EH (cell line): ENCODE measurements at regions not wholly inside any gene's neighbourhood (a gene's known extent, or its start where the extent isn't known, plus 50 kb on each side); places are given as distances from the start of the nearest gene placed in this dataset.

Source experiments
- DNase-seq: peaks from one replicate; pipeline ENCODE4 v3.0.0-alpha.2; 2015; ENCODE audit warnings: low read depth

DNA sequence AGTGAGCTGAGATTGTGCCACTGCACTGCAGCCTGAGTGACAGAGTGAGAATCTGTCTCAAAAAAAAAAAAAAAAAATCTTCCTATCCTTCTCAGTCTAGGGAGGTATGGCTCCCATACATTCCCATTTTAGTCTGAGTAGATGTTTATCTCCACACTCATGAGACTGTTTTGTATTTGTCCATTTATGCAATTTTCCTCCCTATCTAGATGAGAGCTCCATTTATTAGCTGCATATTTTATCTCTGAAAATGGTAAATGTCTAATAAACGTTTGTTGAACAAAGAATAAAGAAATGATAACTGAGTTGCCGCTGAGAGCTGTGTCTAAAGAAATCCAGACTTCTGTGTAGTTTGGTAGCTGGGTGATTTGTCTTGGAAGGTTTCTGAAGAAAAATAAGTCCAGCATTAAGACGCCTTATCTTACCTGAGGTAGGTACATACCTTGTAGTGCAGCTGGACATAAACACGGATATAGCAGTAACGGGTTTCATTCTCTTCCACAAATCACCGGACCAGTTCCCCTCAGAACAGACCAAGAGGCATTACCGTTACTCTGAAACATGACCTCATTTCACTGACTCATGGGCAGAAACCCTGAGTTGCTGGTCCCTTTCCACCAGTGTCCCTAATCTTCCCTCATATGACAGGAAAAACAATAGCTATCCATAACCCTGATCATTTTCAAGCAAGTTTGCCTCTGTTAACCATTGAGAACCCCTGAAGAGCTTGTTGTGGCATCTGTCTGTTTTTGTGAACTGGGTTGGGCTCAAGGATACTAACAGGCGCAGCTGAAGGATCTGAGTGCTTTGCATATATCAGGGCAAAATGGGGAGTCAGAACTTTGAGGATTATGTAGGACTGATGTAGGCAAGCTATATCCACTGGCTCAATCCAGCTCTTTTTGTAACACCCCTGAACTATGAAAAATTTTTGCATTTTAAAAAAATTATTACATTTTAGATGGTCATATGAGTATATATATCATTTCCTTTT, 177.4 kb upstream of the XYLT1 start:
- no peak for DNase-seq

DNA sequence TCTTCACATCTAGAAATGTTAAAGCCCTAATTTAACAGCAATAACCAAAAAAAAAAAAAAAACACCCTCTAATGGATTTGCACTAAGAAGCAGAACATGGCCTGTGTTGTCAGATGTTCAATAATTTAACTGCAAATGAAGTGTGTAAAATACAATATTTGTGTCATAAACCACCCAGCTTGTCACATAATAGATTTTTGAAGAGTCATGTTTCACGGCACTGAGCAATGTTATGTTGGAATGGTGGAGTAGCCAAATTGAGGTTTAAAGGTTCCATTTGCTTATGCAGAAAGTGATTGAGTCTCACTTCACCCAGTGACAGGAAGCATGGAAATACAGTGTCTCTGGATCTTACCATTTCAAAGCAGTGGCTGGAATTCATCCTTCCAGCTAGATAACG, 173.2 kb upstream of the XYLT1 start:
- no peak for DNase-seq

DNA sequence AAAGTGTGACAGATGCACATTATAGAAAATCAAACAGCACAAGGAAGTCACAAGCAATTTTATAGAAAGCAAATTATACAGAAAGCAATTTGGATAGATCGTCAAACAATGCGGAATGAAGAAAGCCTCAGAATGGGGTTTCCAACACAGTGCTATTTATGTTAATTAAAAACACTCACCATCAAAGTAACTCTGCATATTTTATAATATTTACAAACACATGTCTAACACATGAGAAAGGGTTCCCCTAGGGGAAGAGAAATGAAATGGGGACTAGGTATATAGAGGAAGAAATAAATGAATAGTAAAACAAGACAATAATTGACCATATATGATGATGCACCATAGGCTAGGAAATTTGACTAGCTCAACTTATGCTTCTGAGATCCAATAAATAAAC, 171.2 kb upstream of the XYLT1 start:
- no peak for DNase-seq

DNA sequence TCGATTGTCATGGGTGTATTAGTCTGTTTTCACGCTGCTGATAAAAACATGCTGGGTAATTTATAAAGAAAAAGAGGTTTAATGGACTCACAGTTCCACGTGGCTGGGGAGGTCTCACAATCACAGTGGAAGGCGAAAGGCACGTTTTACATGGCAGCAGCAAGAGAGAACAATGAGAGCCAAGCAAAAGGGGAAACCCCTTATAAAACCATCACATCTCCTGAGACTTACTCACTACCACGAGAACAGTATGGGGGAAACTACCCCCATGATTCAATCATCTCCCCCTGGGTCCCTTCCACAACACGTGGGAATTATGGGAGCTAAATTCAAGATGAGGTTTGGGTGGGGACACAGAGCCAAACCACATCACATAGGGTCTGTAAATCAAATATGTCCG, 167.4 kb upstream of the XYLT1 start:
- DNase-seq: no peak

DNA sequence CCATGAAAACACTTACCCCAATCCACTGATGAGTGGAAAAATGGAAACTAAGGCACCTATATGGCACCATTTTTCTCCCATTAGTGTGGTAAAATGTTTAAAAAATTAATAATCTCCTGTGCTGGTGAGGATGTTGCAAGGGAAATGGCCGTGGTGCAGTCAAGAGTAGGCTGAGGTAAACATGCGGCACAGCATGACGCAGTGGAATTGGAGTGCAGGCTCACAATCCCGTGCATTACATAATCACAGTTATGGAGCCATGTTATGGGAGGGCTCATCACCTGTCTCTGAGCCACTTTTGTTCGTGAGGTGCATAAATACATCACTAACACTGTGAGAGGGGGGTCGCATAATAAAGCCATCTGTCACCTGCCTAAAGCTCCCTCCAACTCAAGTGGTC, 164.4 kb upstream of the XYLT1 start:
- DNase-seq: no peak

DNA sequence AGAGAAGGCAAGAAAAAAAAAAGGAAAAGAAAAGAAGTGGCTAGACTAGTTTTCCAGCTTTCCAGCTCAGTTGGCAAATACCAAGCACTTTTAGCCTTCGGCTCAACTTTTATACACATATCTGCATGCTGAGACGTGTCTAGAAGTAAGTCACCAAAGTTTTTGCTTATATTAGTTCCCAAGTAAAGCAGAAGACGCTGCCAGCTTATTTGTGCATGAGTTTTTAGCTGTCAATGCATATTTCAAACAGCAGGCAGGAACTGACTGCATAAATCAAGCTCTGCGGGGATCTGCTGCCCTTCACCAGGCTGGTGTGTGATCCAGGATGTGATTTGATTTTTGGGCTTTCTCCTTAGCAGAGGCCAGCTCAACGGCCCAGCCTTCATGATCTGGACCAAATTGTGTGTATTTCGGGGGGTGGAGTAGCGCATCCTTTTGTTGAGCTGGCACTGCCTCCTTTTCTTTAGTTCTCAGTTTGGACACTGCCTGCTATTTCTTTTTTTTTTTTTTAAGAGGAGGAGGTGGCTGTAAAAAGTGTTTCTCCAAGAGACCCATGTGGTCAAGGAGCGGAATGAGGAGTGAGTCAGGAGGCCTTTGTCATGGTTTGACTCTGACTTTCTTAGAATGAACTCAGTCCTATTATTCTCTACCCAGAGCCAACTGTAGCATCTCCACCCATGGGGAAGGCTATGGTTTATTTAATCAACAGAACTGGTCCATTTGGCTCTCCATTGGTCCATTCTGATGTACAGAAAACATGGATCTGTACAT, 162.6 kb upstream of the XYLT1 start:
- DNase-seq: peak; percentile 46

DNA sequence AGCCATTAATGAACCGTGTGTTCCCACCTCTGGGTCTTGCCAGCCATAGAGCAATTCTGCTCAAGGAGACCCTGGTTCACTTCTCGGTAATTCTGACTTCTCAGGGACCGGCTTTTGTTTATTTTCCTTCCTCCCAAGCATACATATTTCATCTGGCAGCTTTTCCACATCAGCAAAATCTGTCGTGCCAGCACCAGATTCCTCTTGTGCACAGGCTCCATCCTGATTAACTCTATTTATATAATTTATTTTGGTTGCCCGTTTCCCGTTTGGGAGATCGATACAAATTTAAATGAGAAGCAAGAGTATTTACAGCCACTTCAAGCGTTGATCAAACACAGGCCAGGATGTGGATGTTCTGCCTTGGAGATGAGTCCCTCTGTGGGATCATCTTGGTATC, 161.9 kb upstream of the XYLT1 start:
- no peak for DNase-seq

DNA sequence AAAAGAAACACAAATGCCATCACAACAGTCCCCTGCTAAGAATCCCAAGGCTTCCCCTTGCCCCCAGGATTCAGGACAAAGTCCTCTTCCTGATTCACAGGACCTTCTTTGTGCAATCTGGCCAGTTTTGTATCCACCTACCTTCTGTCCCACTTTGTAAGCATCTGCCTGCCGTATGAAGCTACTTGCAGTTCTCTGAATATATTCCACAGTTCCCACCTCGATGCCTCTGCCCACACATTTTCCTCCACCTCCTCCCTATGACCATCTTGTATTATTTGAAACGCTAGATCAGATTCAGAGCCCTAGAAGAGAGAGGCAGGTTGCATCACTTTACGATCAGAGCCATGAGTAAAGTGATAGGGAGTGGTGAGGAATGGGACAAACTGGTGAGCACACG, 159.2 kb upstream of the XYLT1 start:
- no peak for DNase-seq

DNA sequence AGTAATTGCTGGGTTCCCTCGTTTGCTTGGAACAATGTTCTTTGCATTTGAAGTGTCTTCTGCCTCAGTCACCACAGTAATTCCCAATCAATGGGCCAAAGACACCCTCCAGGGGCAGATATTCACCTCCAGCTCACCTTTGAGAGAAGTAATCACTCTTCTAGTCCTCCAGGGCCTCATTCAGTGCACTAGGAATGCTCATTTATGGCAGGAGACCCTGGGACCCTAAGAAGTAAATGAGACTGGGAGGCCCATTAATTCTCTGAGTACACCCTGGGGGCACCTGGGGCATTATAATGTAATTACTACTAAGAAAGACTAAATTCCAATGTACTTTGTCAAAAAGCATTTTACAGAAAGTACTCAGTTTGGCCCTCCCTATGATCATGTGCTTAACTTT, 158.2 kb upstream of the XYLT1 start:
- DNase-seq: no peak

DNA sequence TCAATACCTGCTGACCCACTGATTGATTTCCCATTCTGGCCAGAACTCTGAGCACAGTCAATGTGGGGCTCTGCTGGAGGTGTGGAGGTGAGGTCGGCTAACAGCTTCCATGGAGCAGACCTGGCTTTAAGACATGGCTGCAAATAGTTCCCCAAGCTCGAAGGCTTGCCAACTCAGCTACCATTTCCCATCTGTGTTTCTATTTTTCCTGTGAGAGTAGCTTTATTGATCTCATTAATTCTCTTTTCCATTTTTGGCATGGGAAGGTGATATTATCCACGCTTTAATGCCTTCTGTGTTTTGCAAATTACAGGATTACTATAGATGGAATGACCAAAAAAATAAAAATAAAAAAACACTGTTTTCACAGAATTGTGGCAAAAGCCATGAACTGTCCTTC, 151.6 kb upstream of the XYLT1 start:
- no peak for DNase-seq

DNA sequence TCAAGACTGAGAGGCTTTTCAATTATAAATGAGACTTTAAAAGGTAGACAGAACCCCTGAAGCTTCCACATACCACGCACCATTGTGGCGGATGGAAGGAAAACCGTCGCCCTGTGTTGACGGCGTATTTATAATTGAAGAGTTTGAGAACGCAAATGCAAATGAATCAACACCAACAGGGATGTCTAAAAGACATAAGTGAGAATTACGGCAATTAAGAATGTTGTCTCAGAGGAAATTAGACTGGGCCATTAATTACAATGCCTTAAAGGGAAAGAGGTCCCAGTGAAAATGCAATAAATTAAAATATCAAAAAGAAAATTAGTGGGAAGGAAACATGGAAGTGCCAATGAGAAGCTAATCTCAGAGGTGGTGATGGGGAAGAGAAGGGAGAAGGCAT, 148.5 kb upstream of the XYLT1 start:
- no peak for DNase-seq

DNA sequence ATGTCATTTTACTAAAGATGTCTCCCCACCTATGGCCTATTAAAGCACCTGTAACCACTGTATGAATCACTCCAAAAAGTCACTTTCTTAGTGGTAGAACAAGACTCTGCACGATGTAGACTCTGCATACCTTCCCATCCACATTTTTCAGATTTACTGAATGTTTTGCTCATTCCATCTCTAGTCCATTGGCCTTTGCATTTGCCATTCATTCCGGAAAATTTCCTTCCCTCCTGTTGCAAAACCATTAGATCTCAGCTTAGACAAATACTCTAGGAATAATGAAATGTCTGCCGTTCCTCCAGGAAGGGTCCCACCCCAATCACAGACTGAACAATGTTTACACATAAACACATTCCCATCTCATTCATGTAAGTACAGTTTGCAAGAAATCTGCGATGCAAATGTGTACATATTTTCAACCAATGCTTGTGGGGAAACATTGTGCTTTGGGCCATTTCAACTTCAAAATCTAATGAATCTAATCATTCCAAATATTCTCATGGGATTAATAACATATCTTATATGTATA, 146.3 kb upstream of the XYLT1 start:
- DNase-seq: no peak

DNA sequence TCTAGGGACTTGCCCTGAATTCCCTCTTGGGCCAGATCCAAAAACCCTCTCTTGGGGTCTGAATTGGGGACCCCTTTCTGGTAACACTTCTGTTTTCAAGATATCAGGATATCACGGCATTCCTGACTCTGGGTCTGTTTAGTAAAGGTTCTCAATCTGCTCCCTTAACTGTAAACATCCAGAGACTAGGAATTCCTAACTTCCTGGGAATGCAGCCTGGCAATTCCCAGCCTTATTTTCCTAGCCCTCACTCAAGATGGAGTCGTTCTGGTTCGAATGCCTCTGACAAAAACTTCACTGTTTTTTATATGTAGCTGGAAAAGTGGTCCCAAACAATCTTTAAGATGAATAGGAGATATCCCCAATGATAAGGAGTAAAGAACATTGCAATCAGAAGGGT, 141.6 kb upstream of the XYLT1 start:
- DNase-seq: no peak

DNA sequence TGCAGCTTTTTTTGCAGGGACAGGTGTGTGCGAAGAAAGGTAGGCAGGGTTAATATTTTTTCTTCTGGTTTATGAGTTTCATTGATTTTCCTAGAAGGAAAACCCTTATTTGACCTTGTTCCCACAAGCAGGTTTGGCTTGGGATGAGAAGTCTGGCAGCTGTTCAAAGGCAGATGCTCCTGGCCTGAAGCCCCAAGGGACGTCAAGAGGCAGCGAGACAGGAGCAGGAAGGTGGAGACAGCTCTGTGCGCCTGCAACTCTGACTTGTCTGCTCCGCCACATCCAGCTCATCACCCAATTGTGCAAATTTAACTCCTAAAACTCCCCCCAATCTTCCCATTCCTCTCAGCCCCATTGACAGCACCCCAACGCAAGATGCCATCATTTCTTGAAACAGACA, 136.8 kb upstream of the XYLT1 start:
- no peak for DNase-seq

DNA sequence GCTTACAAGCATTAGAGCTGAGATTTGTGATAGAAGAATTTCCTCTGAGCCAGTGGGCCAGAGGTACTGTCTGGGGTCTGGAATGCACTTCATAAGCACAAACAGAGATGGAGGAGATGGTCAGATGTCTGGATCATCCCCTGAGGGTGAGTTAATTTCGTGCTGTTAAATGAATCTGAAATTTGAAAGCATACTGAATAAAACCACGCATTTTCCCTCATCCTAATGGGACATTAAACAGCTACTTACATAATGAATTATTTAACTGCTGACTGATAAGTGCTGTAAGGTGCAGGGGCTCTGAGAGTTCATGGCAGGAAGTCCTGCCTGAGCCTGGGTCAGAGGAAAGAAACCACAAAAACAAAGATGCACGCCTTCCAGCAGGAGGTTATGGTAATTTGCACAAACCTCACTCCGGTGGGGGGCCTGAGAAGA, 136.3 kb upstream of the XYLT1 start:
- DNase-seq: no peak

DNA sequence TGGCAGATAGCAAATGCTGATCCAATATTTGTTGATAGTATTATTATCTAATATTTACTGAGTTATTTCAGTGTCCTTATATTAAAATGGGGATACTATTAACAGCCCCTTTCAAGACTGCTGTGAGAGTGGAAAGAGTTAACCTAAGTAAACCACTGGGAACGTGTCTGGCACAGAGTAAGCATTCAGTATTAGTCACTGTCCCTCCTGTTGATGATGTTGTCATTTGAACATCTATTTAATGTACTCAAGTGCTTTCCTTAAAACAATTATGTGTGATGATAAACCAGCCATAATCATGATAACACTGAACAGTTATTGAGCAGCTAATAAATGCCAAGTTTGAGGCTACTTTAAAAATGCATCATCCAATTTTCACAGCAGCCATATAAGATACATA, 135.7 kb upstream of the XYLT1 start:
- peak; percentile 21 for DNase-seq

DNA sequence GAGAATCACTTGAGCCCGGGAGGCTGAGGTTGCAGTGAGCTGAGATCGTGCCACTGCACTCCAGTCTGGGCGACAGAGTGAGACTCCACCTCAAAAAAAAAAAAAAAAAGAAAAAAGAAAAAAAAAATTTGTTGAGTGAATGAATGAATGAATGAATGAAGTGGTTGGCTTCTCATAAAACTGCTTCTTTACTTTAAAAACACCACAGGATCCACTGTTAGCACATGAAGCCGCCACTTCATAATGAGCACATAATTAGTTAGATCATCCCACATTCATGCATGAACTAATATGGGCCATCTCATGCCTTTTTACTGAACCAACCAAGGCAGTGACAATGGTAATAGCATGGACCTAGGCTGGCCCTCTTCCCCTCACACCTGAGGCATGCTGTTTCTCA, 135.0 kb upstream of the XYLT1 start:
- DNase-seq: no peak

DNA sequence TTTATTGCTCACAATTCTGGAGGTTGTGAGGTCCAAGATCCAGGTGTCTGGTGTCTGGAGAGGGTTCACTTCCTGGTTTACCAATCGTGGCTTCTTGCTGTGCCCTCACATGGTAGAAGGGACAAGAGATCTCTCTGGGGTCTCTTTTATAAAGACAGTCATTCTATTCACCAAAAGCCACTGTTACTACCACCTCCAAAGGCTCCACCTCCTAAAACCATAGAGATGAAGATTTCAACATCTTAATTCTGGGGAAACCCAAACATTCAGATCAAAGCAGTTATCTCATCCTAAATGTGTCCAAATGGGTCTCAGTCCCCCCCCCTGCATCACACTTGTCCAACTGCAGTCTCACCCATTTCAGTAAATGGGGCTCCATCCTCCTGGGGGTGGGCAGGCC, 132.9 kb upstream of the XYLT1 start:
- DNase-seq: no peak

DNA sequence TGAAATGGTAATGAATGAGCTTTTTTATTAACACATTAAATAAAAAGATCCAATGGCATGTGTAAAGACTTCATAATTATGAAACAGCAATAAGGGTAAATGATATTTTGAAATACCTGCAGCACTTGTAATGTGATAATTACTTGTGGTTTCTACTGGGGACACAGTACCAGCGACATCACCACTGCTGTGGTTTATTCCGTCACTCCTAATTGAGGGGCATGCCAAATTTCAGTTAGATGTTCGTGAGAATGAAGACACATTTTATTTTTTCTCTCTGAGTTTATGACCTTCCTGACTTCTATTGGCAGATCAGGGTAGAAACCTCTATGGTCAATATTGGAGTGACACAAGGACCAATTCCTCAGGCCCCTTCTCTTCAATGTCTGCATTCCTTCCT, 131.9 kb upstream of the XYLT1 start:
- DNase-seq: no peak

DNA sequence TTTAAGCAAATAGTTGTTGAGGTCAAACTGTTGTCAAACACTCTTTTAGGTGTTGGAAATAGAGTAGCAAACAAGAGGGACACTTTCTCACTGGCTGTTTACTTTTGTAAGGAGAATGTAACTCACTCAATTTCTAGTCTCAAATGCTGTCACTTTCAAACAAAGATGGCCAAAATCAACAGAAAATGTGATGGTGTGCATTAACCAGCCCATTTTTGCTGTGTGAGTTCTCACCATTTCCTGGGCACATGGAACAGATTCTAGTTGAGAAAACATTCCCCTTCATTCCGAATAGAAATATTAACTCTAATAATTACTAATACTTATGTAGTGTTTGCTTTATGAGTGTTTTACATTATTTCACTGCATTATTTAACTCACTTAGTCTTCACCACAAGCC, 128.2 kb upstream of the XYLT1 start:
- DNase-seq: no peak

DNA sequence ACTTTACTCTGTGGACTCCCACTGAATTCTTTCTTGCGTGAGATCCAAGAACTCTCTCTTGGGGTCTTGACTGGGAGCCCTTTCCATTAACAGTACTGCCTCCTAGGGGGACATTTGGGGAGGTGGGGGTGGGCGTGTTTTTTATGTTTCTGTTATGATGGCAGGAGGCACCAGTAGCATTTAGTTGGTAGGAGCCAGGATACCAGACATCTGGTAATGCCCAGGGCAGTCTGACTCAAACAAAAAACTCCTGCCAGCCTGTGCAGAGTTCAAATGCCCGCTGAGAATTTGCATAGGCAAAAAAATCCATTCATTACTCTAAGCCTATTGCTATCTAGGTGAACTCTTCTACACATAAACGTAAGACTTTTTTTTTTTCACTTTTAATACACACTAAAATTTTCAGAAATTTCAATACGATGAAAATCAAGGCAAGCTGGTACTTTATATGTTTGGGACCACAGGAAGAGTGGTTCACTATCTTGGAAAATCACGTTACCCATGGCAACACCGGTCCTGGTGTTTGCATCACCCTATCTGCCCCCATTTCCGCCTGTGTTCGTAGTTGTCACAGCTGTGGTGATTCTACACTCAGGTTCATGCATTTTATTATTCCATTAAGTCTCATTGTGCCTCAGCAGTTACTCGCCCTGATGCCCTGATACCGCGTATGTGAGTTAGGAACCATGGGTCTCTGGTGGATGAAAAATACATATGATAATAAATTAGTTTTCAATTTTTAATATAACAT, 121.1 kb upstream of the XYLT1 start:
- peak; percentile 44 for DNase-seq
